D721Med (cell line): ENCODE measurements at regions not wholly inside any gene's neighbourhood (a gene's known extent, or its start where the extent isn't known, plus 50 kb on each side); places are given as distances from the start of the nearest gene placed in this dataset.

ENCODE experiments used
- DNase-seq: peaks from one replicate; pipeline ENCODE4 v3.0.0; 2011; ENCODE audit warnings: low spot score; ENCODE audit not compliant: insufficient read length
- FAIRE-seq: peaks from 2 replicates; lab custom pipeline; 2011; peaks lifted over from hg19 to GRCh38; lab: Jason Lieb, UNC
- TF ChIP-seq, protein P1 (sequence below): IDR thresholded peaks from 2 replicates; pipeline ENCODE4 v1.5.1; 2012; ENCODE audit warnings: mild to moderate bottlenecking, control low read depth; ENCODE audit not compliant: insufficient read depth; ENCODE audit errors: missing control alignments

GRCh38 chr2:225735844-225736243 is 336.3 kb downstream of the NYAP2 start:
- TF ChIP-seq, protein P1, sequence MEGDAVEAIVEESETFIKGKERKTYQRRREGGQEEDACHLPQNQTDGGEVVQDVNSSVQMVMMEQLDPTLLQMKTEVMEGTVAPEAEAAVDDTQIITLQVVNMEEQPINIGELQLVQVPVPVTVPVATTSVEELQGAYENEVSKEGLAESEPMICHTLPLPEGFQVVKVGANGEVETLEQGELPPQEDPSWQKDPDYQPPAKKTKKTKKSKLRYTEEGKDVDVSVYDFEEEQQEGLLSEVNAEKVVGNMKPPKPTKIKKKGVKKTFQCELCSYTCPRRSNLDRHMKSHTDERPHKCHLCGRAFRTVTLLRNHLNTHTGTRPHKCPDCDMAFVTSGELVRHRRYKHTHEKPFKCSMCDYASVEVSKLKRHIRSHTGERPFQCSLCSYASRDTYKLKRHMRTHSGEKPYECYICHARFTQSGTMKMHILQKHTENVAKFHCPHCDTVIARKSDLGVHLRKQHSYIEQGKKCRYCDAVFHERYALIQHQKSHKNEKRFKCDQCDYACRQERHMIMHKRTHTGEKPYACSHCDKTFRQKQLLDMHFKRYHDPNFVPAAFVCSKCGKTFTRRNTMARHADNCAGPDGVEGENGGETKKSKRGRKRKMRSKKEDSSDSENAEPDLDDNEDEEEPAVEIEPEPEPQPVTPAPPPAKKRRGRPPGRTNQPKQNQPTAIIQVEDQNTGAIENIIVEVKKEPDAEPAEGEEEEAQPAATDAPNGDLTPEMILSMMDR = no peak
- FAIRE-seq = no peak
- DNase-seq = no peak

- FAIRE-seq = no peak
- TF ChIP-seq, protein P1 = no peak
- DNase-seq = no peak
Measured at GRCh38 chr2:225725726-225726125, 326.2 kb downstream of the NYAP2 start.
